Rectal smooth muscle tissue (tissue), 1 donor: ENCODE measurements at regions not wholly inside any gene's neighbourhood (a gene's known extent, or its start where the extent isn't known, plus 50 kb on each side); places are given as distances from the start of the nearest gene placed in this dataset.
"Not testable (repeated sequence)": the region's sequence is repeated elsewhere in the genome, so short reads cannot be mapped to it uniquely, and the experiment has no call there.

Experiments
- H3K27ac ChIP-seq: one replicate; pipeline ENCODE4 v1.7.0; 2013; ENCODE audit warnings: low read depth, low read length, inconsistent platforms
- H3K27me3 ChIP-seq: one replicate; pipeline ENCODE4 v1.7.0; 2013; ENCODE audit warnings: low read length; ENCODE audit not compliant: control insufficient read depth, insufficient read depth
- H3K36me3 ChIP-seq: one replicate; pipeline ENCODE4 v1.7.0; 2013; ENCODE audit warnings: low read length; ENCODE audit not compliant: control insufficient read depth, insufficient read depth
- H3K4me1 ChIP-seq: one replicate; pipeline ENCODE4 v1.7.0; 2013; ENCODE audit warnings: low read length; ENCODE audit not compliant: control insufficient read depth, insufficient read depth
- H3K4me3 ChIP-seq: one replicate; pipeline ENCODE4 v1.7.0; 2013; ENCODE audit warnings: low read length
- H3K9ac ChIP-seq: one replicate; pipeline ENCODE4 v1.7.0; 2013; ENCODE audit warnings: low read length

- H3K4me1 ChIP-seq = no peaks in the 10 kb centered on the region
- H3K9ac ChIP-seq = no peak overlapping the region
- no peak overlapping the region for H3K27ac ChIP-seq
These were observed 54.1 kb downstream of the FOXG1 start for GRCh38 chr14:28820677-28821076.

GRCh38 chr14:28821993-28822392 lies 55.4 kb downstream of the FOXG1 start:
- Histone ChIP-seq H3K9ac (no peak overlapping the region), H3K27ac (no peak overlapping the region), H3K36me3 (no peaks in the 10 kb centered on the region), H3K4me1 (no peaks in the 10 kb centered on the region), H3K4me3 (no peak overlapping the region), H3K27me3 (no peaks in the 10 kb centered on the region)

More at GRCh38 chr14:28820677-28821076, 54.1 kb downstream of the FOXG1 start:
- Histone ChIP-seq H3K27me3 (no peaks in the 10 kb centered on the region), H3K36me3 (no peaks in the 10 kb centered on the region), H3K4me3 (no peak overlapping the region)

- H3K27me3 ChIP-seq = no peaks in the 10 kb centered on the region
- H3K36me3 ChIP-seq = no peaks in the 10 kb centered on the region
- H3K9ac ChIP-seq = no peak overlapping the region
- H3K4me1 ChIP-seq = no peaks in the 10 kb centered on the region
- H3K27ac ChIP-seq = no peak overlapping the region
- H3K4me3 ChIP-seq = no peak overlapping the region
These were observed 56.7 kb downstream of the FOXG1 start for GRCh38 chr14:28823245-28823644.

- Histone ChIP-seq H3K9ac (no peak overlapping the region), H3K4me3 (no peak overlapping the region), H3K4me1 (no peaks in the 10 kb centered on the region), H3K36me3 (no peaks in the 10 kb centered on the region), H3K27me3 (no peaks in the 10 kb centered on the region), H3K27ac (no peak overlapping the region)
These were observed 63.5 kb downstream of the FOXG1 start for GRCh38 chr14:28830115-28830534.

- H3K4me3 ChIP-seq = no peak overlapping the region
- H3K4me1 ChIP-seq = no peaks in the 10 kb centered on the region
- H3K36me3 ChIP-seq = no peaks in the 10 kb centered on the region
- H3K27ac ChIP-seq = no peak overlapping the region
- H3K9ac ChIP-seq = no peak overlapping the region
- H3K27me3 ChIP-seq = no peaks in the 10 kb centered on the region
These were observed 64.5 kb downstream of the FOXG1 start for GRCh38 chr14:28831126-28831525.

GRCh38 chr14:28842569-28842968 lies 76.0 kb downstream of the FOXG1 start:
- not testable (repeated sequence) for H3K9ac ChIP-seq, H3K4me3 ChIP-seq, H3K27me3 ChIP-seq, H3K36me3 ChIP-seq, H3K4me1 ChIP-seq, H3K27ac ChIP-seq

- Histone ChIP-seq H3K36me3 (no peaks in the 10 kb centered on the region), H3K4me3 (no peak overlapping the region), H3K27ac (no peak overlapping the region), H3K4me1 (no peaks in the 10 kb centered on the region), H3K9ac (no peak overlapping the region), H3K27me3 (no peaks in the 10 kb centered on the region)
These were observed 101.0 kb downstream of the FOXG1 start for GRCh38 chr14:28867571-28867970.

GRCh38 chr14:28870033-28870564 lies 103.5 kb downstream of the FOXG1 start:
- no peaks in the 10 kb centered on the region for H3K4me1 ChIP-seq
- no peaks in the 10 kb centered on the region for H3K27me3 ChIP-seq
- no peak overlapping the region for H3K27ac ChIP-seq
- H3K36me3 ChIP-seq = no peaks in the 10 kb centered on the region
- H3K9ac ChIP-seq = no peak overlapping the region
- no peak overlapping the region for H3K4me3 ChIP-seq

- Histone ChIP-seq H3K4me3 (no peak overlapping the region), H3K36me3 (no peaks in the 10 kb centered on the region), H3K27ac (no peak overlapping the region), H3K27me3 (no peaks in the 10 kb centered on the region), H3K9ac (no peak overlapping the region), H3K4me1 (no peaks in the 10 kb centered on the region)
These were observed 109.5 kb downstream of the FOXG1 start for GRCh38 chr14:28875934-28876571.

GRCh38 chr14:28876572-28876945 lies 110.0 kb downstream of the FOXG1 start:
- Histone ChIP-seq H3K27ac (no peak overlapping the region), H3K9ac (no peak overlapping the region), H3K27me3 (no peaks in the 10 kb centered on the region), H3K36me3 (no peaks in the 10 kb centered on the region), H3K4me1 (no peaks in the 10 kb centered on the region), H3K4me3 (no peak overlapping the region)

- no peak overlapping the region for H3K4me3 ChIP-seq
- no peaks in the 10 kb centered on the region for H3K4me1 ChIP-seq
- no peak overlapping the region for H3K27ac ChIP-seq
- H3K27me3 ChIP-seq = no peaks in the 10 kb centered on the region
- H3K9ac ChIP-seq = no peak overlapping the region
- H3K36me3 ChIP-seq = no peaks in the 10 kb centered on the region
These were observed 111.3 kb downstream of the FOXG1 start for GRCh38 chr14:28877923-28878322.

- Histone ChIP-seq H3K27me3 (no peaks in the 10 kb centered on the region), H3K4me3 (no peak overlapping the region), H3K9ac (no peak overlapping the region), H3K36me3 (no peaks in the 10 kb centered on the region), H3K27ac (no peak overlapping the region), H3K4me1 (no peaks in the 10 kb centered on the region)
These were observed 113.0 kb downstream of the FOXG1 start for GRCh38 chr14:28879573-28879996.

GRCh38 chr14:28886940-28887339 lies 120.4 kb downstream of the FOXG1 start:
- Histone ChIP-seq H3K4me1 (no peaks in the 10 kb centered on the region), H3K27ac (no peak overlapping the region), H3K9ac (no peak overlapping the region), H3K36me3 (no peaks in the 10 kb centered on the region), H3K4me3 (no peak overlapping the region), H3K27me3 (no peaks in the 10 kb centered on the region)
